Neural progenitor cell (in vitro differentiated cells): ENCODE measurements at regions not wholly inside any gene's neighbourhood (a gene's known extent, or its start where the extent isn't known, plus 50 kb on each side); places are given as distances from the start of the nearest gene placed in this dataset.

Experiments
- DNase-seq: peaks from one replicate; pipeline ENCODE4 v3.0.0-alpha.2; 2016; ENCODE audit warnings: low spot score
- H2AFZ ChIP-seq: fragments of 200-600 bp; sonication (generic); replicated peaks from 2 replicates; pipeline ENCODE4 v1.6.1; 2016; ENCODE audit warnings: antibody characterized with exemption
- H3F3A ChIP-seq: fragments of 200-600 bp; sonication (generic); 2 replicates; pipeline ENCODE4 v1.6.1; 2016; ENCODE audit warnings: antibody characterized with exemption, low read depth
- H3K27ac ChIP-seq: fragments of 200-600 bp; sonication (generic); 2 replicates; pipeline ENCODE4 v1.5.1; 2016; ENCODE audit warnings: mild to moderate bottlenecking
- H3K27me3 ChIP-seq: fragments of 200-600 bp; sonication (generic); 2 replicates; pipeline ENCODE4 v1.6.1; 2016; ENCODE audit warnings: mild to moderate bottlenecking, moderate library complexity
- H3K36me3 ChIP-seq: fragments of 200-600 bp; sonication (generic); 2 replicates; pipeline ENCODE4 v1.5.1; 2016
- H3K4me1 ChIP-seq: fragments of 200-600 bp; sonication (generic); 2 replicates; pipeline ENCODE4 v1.6.1; 2016; ENCODE audit warnings: mixed run types
- H3K4me2 ChIP-seq: fragments of 200-600 bp; sonication (generic); 2 replicates; pipeline ENCODE4 v1.6.1; 2016
- H3K4me3 ChIP-seq: fragments of 200-600 bp; sonication (generic); 2 replicates; pipeline ENCODE4 v1.5.1; 2016
- H3K79me2 ChIP-seq: fragments of 200-600 bp; sonication (generic); 2 replicates; pipeline ENCODE4 v1.6.1; 2016; ENCODE audit warnings: low read depth
- H3K9ac ChIP-seq: fragments of 200-600 bp; sonication (generic); 2 replicates; pipeline ENCODE4 v1.6.1; 2016
- H3K9me3 ChIP-seq: fragments of 200-600 bp; sonication (generic); 2 replicates; pipeline ENCODE4 v1.5.1; 2016; ENCODE audit warnings: low read depth
- H4K20me1 ChIP-seq: fragments of 200-600 bp; sonication (generic); 2 replicates; pipeline ENCODE4 v1.6.1; 2016; ENCODE audit warnings: low read depth
- H3K27ac Mint-ChIP-seq: 3 replicates; pipeline ENCODE4 v1.8.0; 2021; ENCODE audit warnings: mixed read lengths
- H3K27me3 Mint-ChIP-seq: 2 replicates; pipeline ENCODE4 v1.8.0; 2022; ENCODE audit warnings: low read depth, mild to moderate bottlenecking, inconsistent platforms, moderate library complexity, mixed read lengths; ENCODE audit not compliant: insufficient read depth
- H3K36me3 Mint-ChIP-seq: 3 replicates; pipeline ENCODE4 v1.8.0; 2021; ENCODE audit warnings: mixed read lengths
- H3K4me1 Mint-ChIP-seq: 3 replicates; pipeline ENCODE4 v1.8.0; 2021; ENCODE audit warnings: mixed read lengths
- H3K4me3 Mint-ChIP-seq: 3 replicates; pipeline ENCODE4 v1.8.0; 2021; ENCODE audit warnings: mild to moderate bottlenecking, moderate library complexity, mixed read lengths
- H3K9me3 Mint-ChIP-seq: 3 replicates; pipeline ENCODE4 v1.8.0; 2020; ENCODE audit warnings: mixed read lengths
- CTCF ChIP-seq: fragments of 200-600 bp; sonication (generic); IDR thresholded peaks from 2 replicates; pipeline ENCODE4 v1.5.1; 2017; ENCODE audit warnings: antibody characterized with exemption, mild to moderate bottlenecking
- EZH2 ChIP-seq: fragments of 200-600 bp; sonication (generic); IDR thresholded peaks from 2 replicates; pipeline ENCODE4 v1.6.1; 2017; ENCODE audit warnings: antibody characterized with exemption, mild to moderate bottlenecking, moderate library complexity
- EZH2phosphoT487 ChIP-seq: fragments of 200-600 bp; sonication (generic); IDR thresholded peaks from 2 replicates; pipeline ENCODE4 v1.6.1; 2017; ENCODE audit warnings: antibody characterized with exemption

DNA sequence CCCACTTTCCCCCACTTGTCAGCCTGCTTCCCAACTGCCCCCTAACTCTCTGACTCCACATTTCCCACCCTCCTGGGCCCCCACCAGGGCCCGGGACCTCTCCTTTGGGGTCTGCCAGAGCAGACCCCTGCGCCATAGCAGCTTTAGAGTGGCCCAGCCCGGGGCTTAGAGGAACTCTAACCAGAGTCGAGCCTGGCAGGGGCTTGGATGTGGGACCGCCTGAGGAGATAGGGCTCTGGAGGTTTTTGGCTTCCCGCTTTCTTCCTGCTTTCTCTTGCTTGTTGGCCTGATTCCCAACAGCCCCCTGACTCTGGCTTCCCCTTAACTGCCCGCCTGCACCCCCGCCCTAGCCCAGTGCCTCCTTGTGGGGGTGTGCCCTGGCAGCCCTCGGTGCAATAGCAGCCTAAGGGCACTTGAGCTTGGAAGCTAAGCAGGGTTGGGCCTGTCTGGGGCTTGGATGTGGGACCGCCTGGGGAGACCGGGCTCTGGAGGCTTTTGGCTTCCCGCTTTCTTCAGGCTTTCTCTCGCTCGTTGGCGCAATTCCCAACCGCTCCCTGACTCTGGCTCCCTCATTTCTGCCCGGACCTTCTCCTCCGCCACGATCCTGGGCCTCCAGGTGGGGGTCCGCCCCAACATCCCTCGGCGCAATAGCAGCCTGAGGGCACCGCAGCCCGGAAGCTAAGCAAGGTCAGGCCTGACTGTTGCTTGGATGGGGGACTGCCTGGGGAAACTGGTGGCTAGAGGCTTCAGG lies 2292.0 kb downstream of the TP53TG3F start:
- H3K27me3 Mint-ChIP-seq = peaks cover 8% of the 10 kb centered on the region
- TF ChIP-seq EZH2 = no peak
- Histone ChIP-seq H2AFZ (no peak overlapping the region), H3K4me3 (no peak overlapping the region), H3K36me3 (no peaks in the 10 kb centered on the region), H3K27me3 (no peaks in the 10 kb centered on the region), H3K4me2 (no peak overlapping the region), H3K4me1 (no peaks in the 10 kb centered on the region), H3K79me2 (no peaks in the 10 kb centered on the region), H3K9me3 (no peaks in the 10 kb centered on the region), H4K20me1 (no peaks in the 10 kb centered on the region), H3F3A (no peaks in the 10 kb centered on the region), H3K9ac (no peak overlapping the region), H3K27ac (no peak overlapping the region)
- no peaks in the 10 kb centered on the region for H3K4me1 Mint-ChIP-seq
- H3K27ac Mint-ChIP-seq = no peak overlapping the region
- no peak overlapping the region for H3K4me3 Mint-ChIP-seq
- H3K36me3 Mint-ChIP-seq = no peaks in the 10 kb centered on the region
- peaks cover 38% of the 10 kb centered on the region for H3K9me3 Mint-ChIP-seq
- DNase-seq = no peak

DNA sequence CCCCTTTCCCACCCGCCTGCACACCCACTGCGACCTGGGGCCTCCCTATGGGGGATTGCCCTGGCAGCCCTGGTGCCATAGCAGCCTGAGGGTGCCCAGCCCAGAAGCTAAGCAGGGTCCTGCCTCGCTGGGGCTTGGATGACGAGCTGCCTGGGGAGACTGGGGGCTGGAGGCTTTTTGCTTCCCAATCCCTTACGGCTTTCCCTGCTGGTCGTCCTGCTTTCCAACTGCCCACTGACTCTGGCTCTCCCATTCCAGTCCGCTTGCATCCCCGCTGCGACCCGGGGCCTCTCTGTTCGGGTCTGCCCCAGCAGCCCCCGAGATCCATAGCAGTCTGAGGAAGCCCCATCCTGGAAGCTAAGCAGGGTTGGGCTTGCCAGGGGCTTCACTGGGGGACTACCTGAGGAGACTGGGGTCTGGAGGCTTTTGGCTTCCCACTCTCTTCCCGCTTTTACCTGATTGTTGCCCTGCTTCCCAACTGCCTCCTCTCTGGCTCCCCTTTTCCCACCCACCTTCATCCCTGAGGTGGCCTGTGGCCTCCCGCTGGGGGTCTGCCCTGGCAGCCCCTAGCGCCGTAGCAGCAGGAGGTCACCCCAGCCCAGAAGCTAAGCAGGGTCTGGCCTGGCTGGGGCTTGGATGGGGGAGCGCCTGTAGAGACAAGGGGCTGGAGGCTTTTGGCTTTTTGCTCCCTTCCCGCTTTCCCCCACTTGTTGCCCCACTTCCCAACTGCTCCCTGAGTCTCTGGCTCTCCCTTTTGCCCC lies 2292.8 kb downstream of the TP53TG3F start:
- no peak for TF ChIP-seq CTCF
- TF ChIP-seq EZH2 = no peak
- TF ChIP-seq EZH2phosphoT487 = no peak
- Mint-ChIP-seq H3K4me1 (no peaks in the 10 kb centered on the region), H3K27me3 (peaks cover 8% of the 10 kb centered on the region), H3K4me3 (no peak overlapping the region), H3K9me3 (peaks cover 38% of the 10 kb centered on the region), H3K27ac (no peak overlapping the region), H3K36me3 (no peaks in the 10 kb centered on the region)
- Histone ChIP-seq H3K9ac (no peak overlapping the region), H3K79me2 (no peaks in the 10 kb centered on the region), H3K4me2 (no peak overlapping the region), H3F3A (no peaks in the 10 kb centered on the region), H2AFZ (no peak overlapping the region), H3K4me1 (no peaks in the 10 kb centered on the region), H3K36me3 (no peaks in the 10 kb centered on the region), H4K20me1 (no peaks in the 10 kb centered on the region), H3K27ac (no peak overlapping the region), H3K4me3 (no peak overlapping the region), H3K27me3 (no peaks in the 10 kb centered on the region), H3K9me3 (peaks cover under 1% of the 10 kb centered on the region)
- DNase-seq = no peak

GRCh38 chr16:35752773-35753558 lies 2293.6 kb downstream of the TP53TG3F start:
- Histone ChIP-seq H3K27me3 (no peaks in the 10 kb centered on the region), H3K79me2 (no peaks in the 10 kb centered on the region), H3K4me2 (no peak overlapping the region), H4K20me1 (no peaks in the 10 kb centered on the region), H3K27ac (no peak overlapping the region), H3K9me3 (peaks cover 8% of the 10 kb centered on the region), H2AFZ (no peak overlapping the region), H3K9ac (no peak overlapping the region), H3F3A (no peaks in the 10 kb centered on the region), H3K36me3 (no peaks in the 10 kb centered on the region), H3K4me1 (no peaks in the 10 kb centered on the region), H3K4me3 (no peak overlapping the region)
- no peak for DNase-seq
- Mint-ChIP-seq H3K9me3 (peaks cover 33% of the 10 kb centered on the region), H3K27me3 (peaks cover 5% of the 10 kb centered on the region), H3K27ac (no peak overlapping the region), H3K36me3 (no peaks in the 10 kb centered on the region), H3K4me3 (no peak overlapping the region), H3K4me1 (no peaks in the 10 kb centered on the region)
- TF ChIP-seq EZH2 = no peak

DNA sequence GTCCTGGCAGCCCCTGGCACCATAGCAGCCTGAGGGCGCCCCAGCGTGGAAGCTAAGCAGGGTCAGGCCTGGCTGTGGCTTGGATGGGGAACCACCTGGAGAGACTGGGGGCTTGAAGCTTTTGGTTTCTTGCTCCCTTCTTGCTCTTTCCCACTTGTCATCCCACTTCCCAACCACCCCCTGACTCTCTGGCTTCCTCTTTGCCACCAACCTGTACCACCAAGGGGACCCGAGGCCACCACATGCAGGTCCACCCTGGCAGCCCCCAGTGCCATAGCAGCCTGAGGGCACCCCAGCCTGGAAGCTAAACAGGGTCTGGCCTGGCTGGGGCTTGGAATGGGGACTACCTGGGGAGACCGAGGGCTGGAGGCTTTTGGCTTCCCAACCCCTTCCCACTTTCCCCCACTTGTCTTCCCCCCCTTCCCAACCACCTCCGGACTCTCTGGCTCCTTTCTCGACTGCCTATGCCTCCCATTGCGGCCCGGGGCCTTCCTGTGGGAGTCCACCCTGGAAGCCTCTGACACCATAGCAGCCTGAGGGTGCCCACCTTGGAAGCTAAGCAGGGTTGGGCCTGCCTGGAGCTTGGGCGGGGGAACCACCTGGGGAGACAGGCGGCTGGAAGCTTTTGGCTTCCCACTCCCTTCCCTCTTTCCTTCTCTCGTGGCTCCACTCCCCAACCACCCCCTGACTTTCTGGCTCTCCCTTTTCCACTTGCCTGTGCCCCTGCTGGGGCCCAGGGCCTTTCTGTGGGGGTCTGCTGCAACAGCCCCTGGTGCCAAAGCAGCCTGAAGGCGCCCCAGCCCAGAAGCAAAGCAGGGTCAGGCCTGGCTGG lies 2294.4 kb downstream of the TP53TG3F start:
- H3K27me3 ChIP-seq = no peaks in the 10 kb centered on the region
- Mint-ChIP-seq H3K27me3 (peaks cover 4% of the 10 kb centered on the region), H3K9me3 (peaks cover 33% of the 10 kb centered on the region), H3K4me3 (no peak overlapping the region), H3K27ac (no peak overlapping the region), H3K4me1 (no peaks in the 10 kb centered on the region), H3K36me3 (no peaks in the 10 kb centered on the region)
- H3K4me1 ChIP-seq = no peaks in the 10 kb centered on the region
- H3K79me2 ChIP-seq = no peaks in the 10 kb centered on the region
- no peak overlapping the region for H3K9ac ChIP-seq
- no peaks in the 10 kb centered on the region for H4K20me1 ChIP-seq
- H3K4me3 ChIP-seq = no peak overlapping the region
- no peak overlapping the region for H3K27ac ChIP-seq
- no peak for TF ChIP-seq EZH2
- H3K4me2 ChIP-seq = no peak overlapping the region
- H3F3A ChIP-seq = no peaks in the 10 kb centered on the region
- peaks cover 16% of the 10 kb centered on the region for H3K9me3 ChIP-seq
- no peak for DNase-seq
- H3K36me3 ChIP-seq = no peaks in the 10 kb centered on the region
- no peak overlapping the region for H2AFZ ChIP-seq
